H1 (cell line): ENCODE measurements at regions not wholly inside any gene's neighbourhood (a gene's known extent, or its start where the extent isn't known, plus 50 kb on each side); places are given as distances from the start of the nearest gene placed in this dataset.

Source experiments
- CTCF ChIA-PET: fragments of 300-600 bp; sonication (Branson Sonifier 250); formaldehyde crosslinking; loops from one replicate; lab custom pipeline; 2021; ENCODE audit not compliant: partially characterized antibody; lab: Charles Lee
- POLR2A ChIA-PET: fragments of 300-600 bp; sonication (Branson Sonifier 250); formaldehyde crosslinking; loops from one replicate; lab custom pipeline; 2021; ENCODE audit warnings: inconsistent platforms; ENCODE audit not compliant: partially characterized antibody; lab: Charles Lee
- DNase-seq, 2 experiments: peaks; one replicate each; pipeline versions ENCODE4 v3.0.0 to v3.0.0-alpha.2; 2010 to 2022; ENCODE audit warnings: low spot score in 2 of 2, low read depth in 1 of 2, mixed read lengths in 1 of 2
- FAIRE-seq: peaks from 2 replicates; lab custom pipeline; 2011; peaks lifted over from hg19 to GRCh38; lab: Jason Lieb, UNC
- H2AFZ ChIP-seq: 2 replicates; pipeline ENCODE4 v1.8.1; 2012; ENCODE audit warnings: low read length, inconsistent platforms
- H2AK5ac ChIP-seq: 2 replicates; pipeline ENCODE4 v1.6.1; 2013; ENCODE audit warnings: low read depth, low read length
- H2BK120ac ChIP-seq: replicated peaks from 2 replicates; pipeline ENCODE3; 2013; ENCODE audit warnings: low read depth, low read length, inconsistent platforms
- H2BK12ac ChIP-seq: 2 replicates; pipeline ENCODE4 v1.6.1; 2013; ENCODE audit warnings: low read depth, low read length
- H2BK15ac ChIP-seq: 2 replicates; pipeline ENCODE4 v1.6.1; 2013; ENCODE audit warnings: low read length
- H2BK20ac ChIP-seq: 2 replicates; pipeline ENCODE4 v1.6.1; 2013; ENCODE audit warnings: low read length
- H2BK5ac ChIP-seq: 2 replicates; pipeline ENCODE4 v1.6.1; 2013; ENCODE audit warnings: low read depth, low read length
- H3K14ac ChIP-seq: 2 replicates; pipeline ENCODE4 v1.6.1; 2013; ENCODE audit warnings: inconsistent platforms; ENCODE audit not compliant: insufficient read length
- H3K18ac ChIP-seq: 2 replicates; pipeline ENCODE4 v1.6.1; 2013; ENCODE audit warnings: low read length; ENCODE audit errors: extremely low read depth
- H3K23ac ChIP-seq: 2 replicates; pipeline ENCODE4 v1.6.1; 2013; ENCODE audit warnings: inconsistent platforms; ENCODE audit not compliant: insufficient read length
- H3K23me2 ChIP-seq: 2 replicates; pipeline ENCODE4 v1.6.1; 2013; ENCODE audit warnings: low read depth, low read length
- H3K27ac ChIP-seq: 2 replicates; pipeline ENCODE4 v1.6.1; 2011; ENCODE audit warnings: low read depth, low read length, inconsistent platforms
- H3K27me3 ChIP-seq, 4 experiments: replicated peaks in 1 of 4; 1 replicate in 1 of 4; 2 replicates in 3 of 4; pipeline versions ENCODE4 v1.6.1 to v1.8.1; 2011 to 2013; ENCODE audit warnings: low read length in 3 of 4, mild to moderate bottlenecking in 3 of 4, inconsistent platforms in 2 of 4, mixed read lengths in 2 of 4, moderate library complexity in 1 of 4; ENCODE audit not compliant: control insufficient read depth in 3 of 4, insufficient read depth in 3 of 4; ENCODE audit errors: extremely low read depth in 1 of 4
- H3K36me3 ChIP-seq, 4 experiments: 2 replicates each; pipeline versions ENCODE4 v1.6.1 to v1.8.1; 2011 to 2013; ENCODE audit warnings: mild to moderate bottlenecking in 4 of 4, low read length in 3 of 4, moderate library complexity in 2 of 4, control low read depth in 1 of 4, inconsistent platforms in 1 of 4; ENCODE audit not compliant: insufficient read depth in 4 of 4, control insufficient read depth in 2 of 4
- H3K4ac ChIP-seq: replicated peaks from 2 replicates; pipeline ENCODE3; 2013; ENCODE audit warnings: low read length, low read depth, mixed read lengths, inconsistent platforms; ENCODE audit not compliant: insufficient read length
- H3K4me1 ChIP-seq, 4 experiments: replicated peaks in 1 of 4; 1 replicate in 1 of 4; 2 replicates in 3 of 4; pipeline versions ENCODE4 v1.6.1 to v1.8.1; 2011 to 2013; ENCODE audit warnings: low read length in 3 of 4, inconsistent platforms in 2 of 4, mixed read lengths in 1 of 4; ENCODE audit not compliant: insufficient read depth in 4 of 4, control insufficient read depth in 3 of 4
- H3K4me2 ChIP-seq, 2 experiments: 2 replicates each; pipeline versions ENCODE4 v1.6.1 to v1.8.1; 2011 to 2013; ENCODE audit warnings: low read depth in 2 of 2, low read length in 2 of 2, control low read depth in 1 of 2, inconsistent platforms in 1 of 2, mild to moderate bottlenecking in 1 of 2; ENCODE audit not compliant: insufficient read depth in 1 of 2
- H3K4me3 ChIP-seq, 4 experiments: fragments of 200-600, 300-600 bp in 1 of 4; sonication (generic), shearing (Covaris generic), sonication (Bioruptor Twin) in 1 of 4; 2 replicates each; pipeline versions ENCODE4 v1.5.1 to v1.8.1; 2011 to 2016; ENCODE audit warnings: low read length in 4 of 4, low read depth in 3 of 4, control low read depth in 2 of 4, inconsistent platforms in 2 of 4, mild to moderate bottlenecking in 2 of 4, mixed read lengths in 1 of 4, moderate library complexity in 1 of 4; ENCODE audit not compliant: insufficient read depth in 2 of 4; ENCODE audit errors: extremely low read depth in 1 of 4
- H3K56ac ChIP-seq: replicated peaks from 2 replicates; pipeline ENCODE3; 2013; ENCODE audit warnings: low read depth, mild to moderate bottlenecking, mixed read lengths, low read length, inconsistent platforms; ENCODE audit not compliant: insufficient read length
- H3K79me1 ChIP-seq: 2 replicates; pipeline ENCODE4 v1.6.1; 2013; ENCODE audit warnings: low read depth, low read length, control low read depth
- H3K79me2 ChIP-seq, 2 experiments: 2 replicates each; pipeline versions ENCODE4 v1.6.1 to v1.8.1; 2012 to 2013; ENCODE audit warnings: low read length in 2 of 2, mild to moderate bottlenecking in 2 of 2, inconsistent platforms in 1 of 2; ENCODE audit not compliant: insufficient read depth in 2 of 2, control insufficient read depth in 1 of 2
- H3K9ac ChIP-seq, 4 experiments: replicated peaks in 1 of 4; 1 replicate in 1 of 4; 2 replicates in 3 of 4; pipeline versions ENCODE4 v1.6.1 to v1.8.1; 2011 to 2013; ENCODE audit warnings: low read depth in 3 of 4, low read length in 3 of 4, control low read depth in 2 of 4, mild to moderate bottlenecking in 2 of 4, moderate library complexity in 2 of 4, inconsistent platforms in 1 of 4; ENCODE audit errors: extremely low read depth in 1 of 4
- H3K9me3 ChIP-seq, 2 experiments: 2 replicates each; pipeline versions ENCODE4 v1.6.1 to v1.8.1; 2012 to 2013; ENCODE audit warnings: mild to moderate bottlenecking in 2 of 2, moderate library complexity in 2 of 2, control low read depth in 1 of 2, inconsistent platforms in 1 of 2, low read depth in 1 of 2, low read length in 1 of 2, mixed read lengths in 1 of 2; ENCODE audit not compliant: insufficient read depth in 2 of 2
- H4K20me1 ChIP-seq, 2 experiments: replicated peaks in 1 of 2; 2 replicates each; pipeline versions ENCODE3 to v1.8.1; 2011 to 2013; ENCODE audit warnings: inconsistent platforms in 2 of 2, low read length in 2 of 2, mild to moderate bottlenecking in 1 of 2; ENCODE audit not compliant: insufficient read depth in 2 of 2, control insufficient read depth in 1 of 2
- H4K5ac ChIP-seq: 2 replicates; pipeline ENCODE4 v1.6.1; 2013; ENCODE audit warnings: low read length, low read depth, mixed read lengths, inconsistent platforms; ENCODE audit not compliant: insufficient read length
- H4K8ac ChIP-seq: 2 replicates; pipeline ENCODE4 v1.8.0; 2013; ENCODE audit warnings: mild to moderate bottlenecking, moderate library complexity, low read length, inconsistent platforms; ENCODE audit not compliant: insufficient read depth; ENCODE audit errors: extremely low read depth
- H4K91ac ChIP-seq: replicated peaks from 2 replicates; pipeline ENCODE3; 2013; ENCODE audit warnings: low read length, mixed read lengths, inconsistent platforms; ENCODE audit not compliant: insufficient read length
- ASH2L ChIP-seq: fragments of 200-600, 300-600 bp; sonication (generic); IDR thresholded peaks from one replicate; pipeline ENCODE4 v1.7.1; 2017; ENCODE audit warnings: low read length
- BCL11A ChIP-seq, 2 experiments: IDR thresholded peaks; one replicate each; pipeline ENCODE4 v1.6.1; 2011; ENCODE audit warnings: low read depth in 2 of 2, low read length in 2 of 2, mild to moderate bottlenecking in 2 of 2
- BRCA1 ChIP-seq: IDR thresholded peaks from 2 replicates; pipeline ENCODE4 v1.6.1; 2012; ENCODE audit warnings: low read depth, low read length, improper control_type of control experiment
- CBX8 ChIP-seq: fragments of 300-800, 300-1000 bp; sonication (generic); IDR thresholded peaks from 2 replicates; pipeline ENCODE4 v1.7.1; 2016; ENCODE audit warnings: low read depth, low read length, borderline replicate concordance
- CHD2 ChIP-seq: IDR thresholded peaks from 2 replicates; pipeline ENCODE4 v1.6.1; 2012; ENCODE audit warnings: low read length, improper control_type of control experiment
- EP300 ChIP-seq, 2 experiments: IDR thresholded peaks; 1 replicate in 1 of 2; 2 replicates in 1 of 2; pipeline ENCODE4 v1.6.1; 2011 to 2012; ENCODE audit warnings: low read depth in 2 of 2, low read length in 2 of 2, mild to moderate bottlenecking in 2 of 2, borderline replicate concordance in 1 of 2, inconsistent platforms in 1 of 2, moderate library complexity in 1 of 2
- KDM1A ChIP-seq: fragments of 200-600, 300-600 bp; sonication (generic); IDR thresholded peaks from 2 replicates; pipeline ENCODE4 v1.7.1; 2016; ENCODE audit warnings: mild to moderate bottlenecking, low read length, borderline replicate concordance
- MAFK ChIP-seq: IDR thresholded peaks from 2 replicates; pipeline ENCODE4 v1.6.1; 2012; ENCODE audit warnings: low read depth, mild to moderate bottlenecking, improper control_type of control experiment, low read length
- POLR2A ChIP-seq, 2 experiments: IDR thresholded peaks; 1 replicate in 1 of 2; 2 replicates in 1 of 2; pipeline ENCODE4 v1.6.1; 2011; ENCODE audit warnings: low read depth in 2 of 2, low read length in 2 of 2, mild to moderate bottlenecking in 2 of 2; ENCODE audit errors: control extremely low read depth in 1 of 2
- SIRT6 ChIP-seq: IDR thresholded peaks from one replicate; pipeline ENCODE4 v1.7.1; 2012; ENCODE audit warnings: low read length, inconsistent platforms
- SP4 ChIP-seq: IDR thresholded peaks from 2 replicates; pipeline ENCODE4 v1.6.1; 2012; ENCODE audit warnings: low read length, inconsistent platforms
- TAF1 ChIP-seq: IDR thresholded peaks from 2 replicates; pipeline ENCODE4 v1.6.1; 2011; ENCODE audit warnings: mild to moderate bottlenecking, low read depth, low read length
- TCF12 ChIP-seq: IDR thresholded peaks from 2 replicates; pipeline ENCODE4 v1.6.1; 2011; ENCODE audit warnings: low read depth, mild to moderate bottlenecking, low read length
- whole genome bisulfite sequencing, 2 experiments: shearing (Covaris generic) in 1 of 2; methylation state at CpG; one replicate each; pipeline versions ENCODE4 v1.1.6 to v1.1.7; 2013 to 2015; ENCODE audit warnings: low lambda C conversion rate in 2 of 2, mixed read lengths in 2 of 2, inconsistent platforms in 1 of 2, low coverage in 1 of 2, missing lambda C conversion rate in 1 of 2; ENCODE audit not compliant: insufficient replicate concordance in 2 of 2, insufficient coverage in 1 of 2, insufficient read length in 1 of 2; ENCODE audit errors: extremely low coverage in 1 of 2, missing lambda C conversion rate in 1 of 2; 5-methylcytosine and 5-hydroxymethylcytosine counted together

GRCh38 chr6:6390849-6391602, 70.6 kb upstream of the F13A1 start:
- no peaks in the 10 kb centered on the region for H3K9me3 ChIP-seq
- FAIRE-seq (no peak), DNase-seq (no peak)
- no peaks in the 10 kb centered on the region for H3K36me3 ChIP-seq
- no peaks in the 10 kb centered on the region for H3K23me2 ChIP-seq
- no peaks in the 10 kb centered on the region for H3K79me2 ChIP-seq
- no peaks in the 10 kb centered on the region for H3K4me1 ChIP-seq
- no peak overlapping the region for H2BK120ac ChIP-seq
- no peak for TF ChIP-seq EP300 (IDR thresholded peaks at IDR 0.05; ENCODE audit: borderline replicate concordance in 1 of 2, low read depth in 2 of 2, low read length in 2 of 2)
- TF ChIP-seq TCF12, result no peak
- TF ChIP-seq SIRT6, result no peak
- TF ChIP-seq TAF1, result no peak
- no peak for TF ChIP-seq KDM1A
- no peak for TF ChIP-seq CHD2
- no peak for TF ChIP-seq POLR2A (IDR thresholded peaks at IDR 0.05; ENCODE audit: control extremely low read depth in 1 of 2, low read depth in 2 of 2, low read length in 2 of 2)
- TF ChIP-seq ASH2L, result no peak
- no peak for TF ChIP-seq BCL11A (IDR thresholded peaks at IDR 0.05; ENCODE audit: low read depth in 2 of 2, low read length in 2 of 2)
- TF ChIP-seq BRCA1, result no peak
- no peak for TF ChIP-seq SP4
- TF ChIP-seq CBX8, result no peak
- TF ChIP-seq MAFK, result no peak
- H2BK15ac ChIP-seq, result no peak overlapping the region
- H3K27ac ChIP-seq, result no peak overlapping the region
- CTCF ChIA-PET, result interaction anchor here (0.5 kb wide), 1 partner anchor 353 kb away, joined by 5 read pairs; no protein-coding TSS in a partner anchor
- H2AFZ ChIP-seq, result no peak overlapping the region; the same call in 1 of the 2 replicates
- H4K20me1 ChIP-seq, result no peaks in the 10 kb centered on the region
- WGBS, 2 experiments, result 84% methylated on average over 7 of the region's 7 CpGs; no CpG with 5 or more reads in 1 of the 2 experiments
- no peak overlapping the region for H4K8ac ChIP-seq
- H3K56ac ChIP-seq, result no peak overlapping the region
- no peak overlapping the region for H3K4me3 ChIP-seq
- POLR2A ChIA-PET, result no interaction called here
- no peak overlapping the region for H2BK5ac ChIP-seq
- no peak overlapping the region for H3K23ac ChIP-seq
- H3K79me1 ChIP-seq, result no peaks in the 10 kb centered on the region
- H3K27me3 ChIP-seq, result no peaks in the 10 kb centered on the region
- no peak overlapping the region for H4K5ac ChIP-seq
- H3K14ac ChIP-seq, result no peak overlapping the region
- no peak overlapping the region for H3K9ac ChIP-seq
- H3K4ac ChIP-seq, result no peak overlapping the region
- H2BK20ac ChIP-seq, result no peak overlapping the region
- no peak overlapping the region for H4K91ac ChIP-seq
- no peak overlapping the region for H3K4me2 ChIP-seq
- no peak overlapping the region for H2BK12ac ChIP-seq
- H3K18ac ChIP-seq, result no peak overlapping the region
- H2AK5ac ChIP-seq, result no peak overlapping the region
